Endodermal cell (in vitro differentiated cells): ENCODE measurements at regions not wholly inside any gene's neighbourhood (a gene's known extent, or its start where the extent isn't known, plus 50 kb on each side); places are given as distances from the start of the nearest gene placed in this dataset.

ENCODE experiments used
- DNase-seq: peaks from one replicate; pipeline ENCODE4 v3.0.0-alpha.2; 2017
- H3K27ac ChIP-seq: 2 replicates; pipeline ENCODE4 v1.5.1; 2013; ENCODE audit warnings: mild to moderate bottlenecking, low read depth, low read length, moderate library complexity
- H3K27me3 ChIP-seq: 2 replicates; pipeline ENCODE4 v1.6.1; 2013; ENCODE audit warnings: mild to moderate bottlenecking, low read length, moderate library complexity; ENCODE audit not compliant: insufficient read depth, control insufficient read depth, poor library complexity, severe bottlenecking
- H3K36me3 ChIP-seq: 2 replicates; pipeline ENCODE4 v1.7.0; 2013; ENCODE audit warnings: mild to moderate bottlenecking, low read length, moderate library complexity; ENCODE audit not compliant: control insufficient read depth, insufficient read depth
- H3K4me1 ChIP-seq: one replicate; pipeline ENCODE4 v1.7.0; 2013; ENCODE audit warnings: low read length; ENCODE audit not compliant: control insufficient read depth, insufficient read depth
- H3K4me3 ChIP-seq: 2 replicates; pipeline ENCODE4 v1.5.1; 2013; ENCODE audit warnings: mild to moderate bottlenecking, low read length, moderate library complexity
- H3K9ac ChIP-seq: 2 replicates; pipeline ENCODE4 v1.6.1; 2013; ENCODE audit warnings: mild to moderate bottlenecking, low read length, moderate library complexity; ENCODE audit not compliant: poor library complexity, severe bottlenecking; ENCODE audit errors: extremely low read depth
- H3K9me3 ChIP-seq: 2 replicates; pipeline ENCODE4 v1.6.1; 2013; ENCODE audit warnings: mild to moderate bottlenecking, low read length, moderate library complexity; ENCODE audit not compliant: control insufficient read depth
- H3K27ac Mint-ChIP-seq: 2 replicates; pipeline ENCODE4 v1.8.0; 2020; ENCODE audit warnings: mixed read lengths
- H3K27me3 Mint-ChIP-seq: 2 replicates; pipeline ENCODE4 v1.8.0; 2021; ENCODE audit warnings: mild to moderate bottlenecking, mixed read lengths; ENCODE audit not compliant: insufficient read depth
- H3K36me3 Mint-ChIP-seq: 2 replicates; pipeline ENCODE4 v1.8.0; 2020; ENCODE audit warnings: low read depth, mixed read lengths
- H3K4me1 Mint-ChIP-seq: 2 replicates; pipeline ENCODE4 v1.8.0; 2020; ENCODE audit warnings: mixed read lengths
- H3K4me3 Mint-ChIP-seq: 2 replicates; pipeline ENCODE4 v1.8.0; 2020; ENCODE audit warnings: mild to moderate bottlenecking, moderate library complexity, mixed read lengths
- H3K9me3 Mint-ChIP-seq: 2 replicates; pipeline ENCODE4 v1.8.0; 2020; ENCODE audit warnings: mild to moderate bottlenecking, mixed read lengths
- WGBS, 2 experiments: methylation state at CpG; one replicate each; pipeline versions ENCODE4 v1.1.5 to v1.1.7; 2013; ENCODE audit warnings: missing lambda C conversion rate in 2 of 2, mixed read lengths in 1 of 2; ENCODE audit not compliant: insufficient coverage in 1 of 2, insufficient read length in 1 of 2; 5-methylcytosine and 5-hydroxymethylcytosine counted together
- TF ChIP-seq, protein P1 (sequence below): fragments of 200-600 bp; sonication (generic); conservative IDR thresholded peaks from 2 replicates; pipeline ENCODE4 v1.5.0; 2021; ENCODE audit warnings: antibody characterized with exemption, mild to moderate bottlenecking

GRCh38 chr1:234690872-234691271, 80.9 kb upstream of the IRF2BP2 start:
- 100% methylated on average over 1 to 2 of the region's 2 CpGs for WGBS, 2 experiments
- TF ChIP-seq, protein P1, sequence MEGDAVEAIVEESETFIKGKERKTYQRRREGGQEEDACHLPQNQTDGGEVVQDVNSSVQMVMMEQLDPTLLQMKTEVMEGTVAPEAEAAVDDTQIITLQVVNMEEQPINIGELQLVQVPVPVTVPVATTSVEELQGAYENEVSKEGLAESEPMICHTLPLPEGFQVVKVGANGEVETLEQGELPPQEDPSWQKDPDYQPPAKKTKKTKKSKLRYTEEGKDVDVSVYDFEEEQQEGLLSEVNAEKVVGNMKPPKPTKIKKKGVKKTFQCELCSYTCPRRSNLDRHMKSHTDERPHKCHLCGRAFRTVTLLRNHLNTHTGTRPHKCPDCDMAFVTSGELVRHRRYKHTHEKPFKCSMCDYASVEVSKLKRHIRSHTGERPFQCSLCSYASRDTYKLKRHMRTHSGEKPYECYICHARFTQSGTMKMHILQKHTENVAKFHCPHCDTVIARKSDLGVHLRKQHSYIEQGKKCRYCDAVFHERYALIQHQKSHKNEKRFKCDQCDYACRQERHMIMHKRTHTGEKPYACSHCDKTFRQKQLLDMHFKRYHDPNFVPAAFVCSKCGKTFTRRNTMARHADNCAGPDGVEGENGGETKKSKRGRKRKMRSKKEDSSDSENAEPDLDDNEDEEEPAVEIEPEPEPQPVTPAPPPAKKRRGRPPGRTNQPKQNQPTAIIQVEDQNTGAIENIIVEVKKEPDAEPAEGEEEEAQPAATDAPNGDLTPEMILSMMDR: no peak
- H3K27me3 Mint-ChIP-seq: no peaks in the 10 kb centered on the region

DNA sequence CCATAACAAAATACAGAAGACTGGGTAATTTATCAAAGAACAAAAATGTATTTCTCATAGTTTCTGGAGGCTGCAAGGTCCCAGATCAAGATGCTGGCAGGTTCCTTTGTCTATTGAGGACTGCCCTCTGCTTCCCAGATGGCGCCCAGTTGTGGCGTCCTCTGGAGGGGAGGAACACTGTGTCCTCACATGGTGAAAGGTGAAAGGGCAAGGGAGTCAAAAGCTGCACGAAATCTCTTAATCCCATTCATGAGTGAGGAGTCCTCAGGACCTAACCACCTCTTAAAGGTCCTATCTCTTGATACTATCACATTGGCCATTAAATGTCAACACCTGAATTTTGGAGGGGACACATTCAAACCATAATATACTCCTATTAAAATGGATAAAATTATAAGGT, 79.3 kb upstream of the IRF2BP2 start:
- no peak overlapping the region for H3K27ac Mint-ChIP-seq
- WGBS, 2 experiments: 82 to 95% methylated on average over 3 of the region's 3 CpGs
- H3K27me3 ChIP-seq: no peaks in the 10 kb centered on the region

More at GRCh38 chr1:234690872-234691271, 80.9 kb upstream of the IRF2BP2 start:
- H3K27ac Mint-ChIP-seq: no peak overlapping the region
- peaks cover 9% of the 10 kb centered on the region for H3K9me3 Mint-ChIP-seq
- no peak for DNase-seq
- no peaks in the 10 kb centered on the region for H3K36me3 ChIP-seq
- H3K36me3 Mint-ChIP-seq: no peaks in the 10 kb centered on the region
- peaks cover 13% of the 10 kb centered on the region for H3K9me3 ChIP-seq
- H3K4me3 Mint-ChIP-seq: no peak overlapping the region
- H3K4me1 ChIP-seq: no peaks in the 10 kb centered on the region
- no peaks in the 10 kb centered on the region for H3K27me3 ChIP-seq
- H3K9ac ChIP-seq: no peak overlapping the region
- no peaks in the 10 kb centered on the region for H3K4me1 Mint-ChIP-seq
- H3K4me3 ChIP-seq: no peak overlapping the region
- H3K27ac ChIP-seq: no peak overlapping the region

DNA sequence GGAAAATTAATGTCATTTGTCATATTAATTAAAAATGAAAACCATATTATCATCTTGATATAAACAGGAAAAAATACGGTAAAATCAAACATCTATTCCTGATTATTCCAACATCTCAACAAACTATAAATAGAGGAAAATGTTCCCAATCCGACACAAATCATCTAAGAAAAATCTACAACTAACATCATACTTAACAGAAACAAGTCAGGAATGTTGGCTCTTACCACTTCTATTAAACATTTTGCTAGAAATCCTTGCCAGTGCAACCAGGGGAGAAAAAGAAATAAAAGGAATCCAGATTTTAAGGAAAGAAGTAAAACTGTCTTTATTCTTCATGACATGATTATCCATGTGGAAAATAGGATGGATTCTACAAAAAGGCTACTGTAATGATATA, 77.0 kb upstream of the IRF2BP2 start:
- 86 to 87% methylated on average over 1 to 2 of the region's 2 CpGs for WGBS, 2 experiments
- no peak overlapping the region for H3K4me3 ChIP-seq
- H3K9ac ChIP-seq: no peak overlapping the region
- Mint-ChIP-seq H3K4me3 (no peak overlapping the region), H3K27me3 (no peaks in the 10 kb centered on the region), H3K27ac (no peak overlapping the region), H3K9me3 (peaks cover 17% of the 10 kb centered on the region), H3K36me3 (no peaks in the 10 kb centered on the region), H3K4me1 (peaks cover 9% of the 10 kb centered on the region)
- TF ChIP-seq, protein P1: no peak
- no peak overlapping the region for H3K27ac ChIP-seq
- DNase-seq: no peak
- H3K9me3 ChIP-seq: peaks cover 22% of the 10 kb centered on the region
- H3K4me1 ChIP-seq: no peaks in the 10 kb centered on the region
- H3K36me3 ChIP-seq: no peaks in the 10 kb centered on the region
- H3K27me3 ChIP-seq: no peaks in the 10 kb centered on the region

More for the DNA sequence above, 79.3 kb upstream of the IRF2BP2 start:
- Mint-ChIP-seq H3K4me3 (no peak overlapping the region), H3K27me3 (no peaks in the 10 kb centered on the region), H3K36me3 (no peaks in the 10 kb centered on the region), H3K9me3 (peaks cover 17% of the 10 kb centered on the region), H3K4me1 (peaks cover 2% of the 10 kb centered on the region)
- H3K4me3 ChIP-seq: no peak overlapping the region
- H3K9ac ChIP-seq: no peak overlapping the region
- no peaks in the 10 kb centered on the region for H3K4me1 ChIP-seq
- H3K27ac ChIP-seq: no peak overlapping the region
- TF ChIP-seq, protein P1: no peak
- H3K36me3 ChIP-seq: no peaks in the 10 kb centered on the region
- DNase-seq: no peak
- H3K9me3 ChIP-seq: peaks cover 22% of the 10 kb centered on the region
